PFSK-1 (cell line): ENCODE measurements at regions not wholly inside any gene's neighbourhood (a gene's known extent, or its start where the extent isn't known, plus 50 kb on each side); places are given as distances from the start of the nearest gene placed in this dataset.

ENCODE experiments used
- FOXP2 ChIP-seq: optimal IDR thresholded peaks from 2 replicates; pipeline ENCODE3; 2011; ENCODE audit warnings: borderline replicate concordance, control low read depth, inconsistent platforms; ENCODE audit not compliant: insufficient read depth; ENCODE audit errors: extremely low read length, extremely low read depth
- POLR2AphosphoS5 ChIP-seq: IDR thresholded peaks from 2 replicates; pipeline ENCODE4 v1.6.1; 2012; ENCODE audit warnings: low read depth, mild to moderate bottlenecking, control low read depth, low read length, moderate library complexity
- SIN3A ChIP-seq: IDR thresholded peaks from 2 replicates; pipeline ENCODE4 v1.6.1; 2012; ENCODE audit warnings: mild to moderate bottlenecking, low read length, moderate library complexity, borderline replicate concordance; ENCODE audit not compliant: insufficient read depth
- TAF1 ChIP-seq: IDR thresholded peaks from 2 replicates; pipeline ENCODE4 v1.6.1; 2012; ENCODE audit warnings: low read length, control low read depth, borderline replicate concordance; ENCODE audit not compliant: insufficient read depth
- TF ChIP-seq, protein P1 (sequence below), 2 experiments: IDR thresholded peaks; 2 replicates each; pipeline versions ENCODE4 v1.6.1 to v1.8.0; 2011 to 2012; ENCODE audit warnings: low read depth in 2 of 2, low read length in 2 of 2, control low read depth in 1 of 2, inconsistent platforms in 1 of 2, mild to moderate bottlenecking in 1 of 2, moderate library complexity in 1 of 2; ENCODE audit not compliant: insufficient read depth in 1 of 2

DNA sequence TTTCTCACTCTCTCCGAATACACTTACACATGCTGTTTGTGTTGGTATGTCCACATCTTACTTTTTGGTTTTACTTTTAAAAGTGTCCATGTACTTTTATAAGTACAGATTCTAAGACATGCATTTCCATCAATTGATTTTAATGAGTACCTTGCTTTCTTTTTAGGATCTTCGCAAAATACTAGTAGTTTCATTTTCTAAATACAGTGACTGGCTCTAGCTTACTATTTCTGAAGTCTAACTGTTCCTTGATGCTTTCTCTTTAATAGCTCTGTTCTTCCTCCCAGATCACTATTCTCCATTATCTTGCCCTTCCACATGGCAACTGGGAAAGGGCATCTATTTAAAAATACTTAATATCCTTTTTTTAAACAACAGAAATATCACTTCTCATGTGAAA is 164.1 kb downstream of the KITLG start:
- TF ChIP-seq FOXP2 (no peak), TAF1 (no peak), POLR2AphosphoS5 (no peak), SIN3A (no peak)
- TF ChIP-seq, protein P1, sequence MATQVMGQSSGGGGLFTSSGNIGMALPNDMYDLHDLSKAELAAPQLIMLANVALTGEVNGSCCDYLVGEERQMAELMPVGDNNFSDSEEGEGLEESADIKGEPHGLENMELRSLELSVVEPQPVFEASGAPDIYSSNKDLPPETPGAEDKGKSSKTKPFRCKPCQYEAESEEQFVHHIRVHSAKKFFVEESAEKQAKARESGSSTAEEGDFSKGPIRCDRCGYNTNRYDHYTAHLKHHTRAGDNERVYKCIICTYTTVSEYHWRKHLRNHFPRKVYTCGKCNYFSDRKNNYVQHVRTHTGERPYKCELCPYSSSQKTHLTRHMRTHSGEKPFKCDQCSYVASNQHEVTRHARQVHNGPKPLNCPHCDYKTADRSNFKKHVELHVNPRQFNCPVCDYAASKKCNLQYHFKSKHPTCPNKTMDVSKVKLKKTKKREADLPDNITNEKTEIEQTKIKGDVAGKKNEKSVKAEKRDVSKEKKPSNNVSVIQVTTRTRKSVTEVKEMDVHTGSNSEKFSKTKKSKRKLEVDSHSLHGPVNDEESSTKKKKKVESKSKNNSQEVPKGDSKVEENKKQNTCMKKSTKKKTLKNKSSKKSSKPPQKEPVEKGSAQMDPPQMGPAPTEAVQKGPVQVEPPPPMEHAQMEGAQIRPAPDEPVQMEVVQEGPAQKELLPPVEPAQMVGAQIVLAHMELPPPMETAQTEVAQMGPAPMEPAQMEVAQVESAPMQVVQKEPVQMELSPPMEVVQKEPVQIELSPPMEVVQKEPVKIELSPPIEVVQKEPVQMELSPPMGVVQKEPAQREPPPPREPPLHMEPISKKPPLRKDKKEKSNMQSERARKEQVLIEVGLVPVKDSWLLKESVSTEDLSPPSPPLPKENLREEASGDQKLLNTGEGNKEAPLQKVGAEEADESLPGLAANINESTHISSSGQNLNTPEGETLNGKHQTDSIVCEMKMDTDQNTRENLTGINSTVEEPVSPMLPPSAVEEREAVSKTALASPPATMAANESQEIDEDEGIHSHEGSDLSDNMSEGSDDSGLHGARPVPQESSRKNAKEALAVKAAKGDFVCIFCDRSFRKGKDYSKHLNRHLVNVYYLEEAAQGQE (IDR thresholded peaks at IDR 0.05; ENCODE audit: insufficient read depth in 1 of 2, low read depth in 2 of 2, low read length in 2 of 2): no peak

DNA sequence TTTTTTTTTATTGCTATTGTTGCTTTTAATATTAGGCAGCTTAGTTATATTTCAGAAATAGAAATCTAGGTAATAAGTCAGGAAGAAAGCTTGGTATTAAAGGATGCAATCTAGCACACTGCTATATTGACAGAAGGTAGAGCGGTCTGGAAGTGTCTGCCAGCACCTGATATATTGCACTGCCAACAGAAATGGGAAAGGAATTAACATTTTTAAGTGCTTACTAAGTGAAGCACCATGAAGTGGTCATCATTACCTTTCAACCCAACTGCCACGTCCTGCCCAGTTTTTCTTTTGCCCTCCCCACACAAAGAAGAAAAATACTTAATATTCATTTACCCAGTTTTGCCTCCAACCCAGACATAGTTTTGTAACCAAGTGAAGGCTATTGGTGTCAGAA is 163.5 kb downstream of the KITLG start:
- TF ChIP-seq FOXP2 (no peak), SIN3A (no peak), POLR2AphosphoS5 (no peak), TAF1 (no peak)
- TF ChIP-seq, protein P1 (IDR thresholded peaks at IDR 0.05; ENCODE audit: insufficient read depth in 1 of 2, low read depth in 2 of 2, low read length in 2 of 2): no peak

DNA sequence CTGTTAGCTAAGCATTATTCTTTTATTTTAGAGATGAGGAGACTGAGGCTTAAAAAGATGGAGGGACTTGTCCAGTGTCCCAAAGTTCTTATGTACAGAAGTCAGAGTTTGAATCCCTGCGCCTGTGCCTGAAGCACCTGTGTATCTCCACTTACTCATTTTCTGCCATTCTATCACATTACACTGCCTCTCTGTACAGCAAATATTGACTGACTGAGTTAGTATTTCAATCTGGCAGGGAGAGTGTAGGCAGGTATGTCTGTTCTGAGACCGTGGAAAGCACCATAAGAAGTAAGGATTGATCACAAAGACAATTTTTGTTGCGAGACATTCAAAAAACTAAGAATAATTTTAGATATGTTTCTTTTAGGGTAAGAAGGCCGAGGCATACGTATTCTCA is 162.7 kb downstream of the KITLG start:
- TF ChIP-seq FOXP2: no peak
- TF ChIP-seq, protein P1 (IDR thresholded peaks at IDR 0.05; ENCODE audit: insufficient read depth in 1 of 2, low read depth in 2 of 2, low read length in 2 of 2): no peak
- TF ChIP-seq SIN3A: no peak

DNA sequence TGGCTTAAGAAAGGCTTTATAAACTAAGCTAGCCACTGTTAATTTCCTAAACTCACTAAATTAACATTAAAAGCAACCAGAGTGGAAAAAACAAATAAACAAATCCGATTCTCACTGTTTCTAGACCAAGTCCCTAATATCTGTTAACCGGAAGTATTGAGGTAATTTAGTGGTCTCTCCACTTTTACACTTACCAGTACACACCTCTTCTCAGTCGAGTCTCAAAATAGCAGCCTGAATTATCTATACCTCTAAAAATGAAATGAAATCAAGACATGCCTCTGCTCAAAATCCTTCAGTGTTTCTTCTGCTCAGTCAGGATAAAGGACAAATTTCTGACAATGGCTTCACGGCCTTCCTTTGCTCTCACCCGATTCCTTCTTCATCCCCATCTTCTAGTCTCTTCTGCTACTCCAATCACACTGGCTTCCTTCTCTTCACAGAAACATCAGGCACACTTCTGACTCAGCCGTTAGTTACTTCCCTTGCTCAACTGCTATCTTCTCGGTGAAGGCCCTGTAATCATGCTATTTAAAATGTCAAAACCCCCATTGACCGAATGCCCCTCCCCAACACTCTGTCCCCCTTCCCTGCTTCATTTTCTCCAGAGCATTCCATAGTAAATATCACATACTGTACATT is 161.3 kb downstream of the KITLG start:
- TF ChIP-seq POLR2AphosphoS5 (no peak), FOXP2 (no peak), SIN3A (no peak), TAF1 (no peak)
- TF ChIP-seq, protein P1 (IDR thresholded peaks at IDR 0.05; ENCODE audit: insufficient read depth in 1 of 2, low read depth in 2 of 2, low read length in 2 of 2): no peak

DNA sequence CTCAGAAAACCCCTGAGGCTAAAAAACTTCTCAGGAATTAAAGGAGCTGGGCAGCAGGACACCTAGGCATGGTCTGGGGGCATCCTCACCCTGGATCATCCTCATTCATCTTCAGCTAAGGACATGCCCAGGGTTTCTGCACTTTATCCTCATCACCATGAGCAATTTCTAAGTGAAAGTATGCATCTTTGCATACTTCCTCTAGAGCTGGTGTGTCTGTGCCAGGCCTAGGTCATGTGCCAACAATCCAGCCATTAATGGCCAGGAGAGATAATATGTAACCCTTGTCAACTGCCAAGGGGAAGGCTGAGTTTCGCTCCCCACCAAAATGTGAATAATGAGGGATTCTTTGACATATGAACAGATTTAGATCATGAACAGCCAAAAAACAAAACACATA is 160.5 kb downstream of the KITLG start:
- no peak for TF ChIP-seq TAF1
- TF ChIP-seq, protein P1 (IDR thresholded peaks at IDR 0.05; ENCODE audit: insufficient read depth in 1 of 2, low read depth in 2 of 2, low read length in 2 of 2): no peak
- no peak for TF ChIP-seq SIN3A
- TF ChIP-seq POLR2AphosphoS5: no peak
- no peak for TF ChIP-seq FOXP2
